Ovary (tissue), 3 donors: ENCODE measurements at regions not wholly inside any gene's neighbourhood (a gene's known extent, or its start where the extent isn't known, plus 50 kb on each side); places are given as distances from the start of the nearest gene placed in this dataset.

Experiments
- CTCF ChIP-seq, 3 donors: fragments of 450-650 bp in 2 of 3; fragments of 200-600 bp in 1 of 3; IDR thresholded peaks; one replicate each; pipeline versions ENCODE4 v1.5.1 to v1.8.0; 2016 to 2022; ENCODE audit warnings: antibody characterized with exemption in 3 of 3, mild to moderate bottlenecking in 1 of 3
- EP300 ChIP-seq: sonication (generic); formaldehyde crosslinking; IDR thresholded peaks from one replicate; pipeline ENCODE4 v1.6.1; 2017; ENCODE audit warnings: antibody characterized with exemption
- POLR2A ChIP-seq: fragments of 450-650 bp; IDR thresholded peaks from one replicate; pipeline ENCODE4 v1.6.1; 2017; ENCODE audit warnings: antibody characterized with exemption, mild to moderate bottlenecking, moderate library complexity
- donor health status: DM: no; HTN: no; CAD: no.

- no peak for TF ChIP-seq POLR2A
- TF ChIP-seq EP300 = no peak
- TF ChIP-seq CTCF (IDR thresholded peaks at IDR 0.05) = no peak
Observed at GRCh38 chr9:23577611-23578010, 248.4 kb downstream of the ELAVL2 start.
